ENCODE measurements at regions not wholly inside any gene's neighbourhood (a gene's known extent, or its start where the extent isn't known, plus 50 kb on each side); places are given as distances from the start of the nearest gene placed in this dataset.

DNA sequence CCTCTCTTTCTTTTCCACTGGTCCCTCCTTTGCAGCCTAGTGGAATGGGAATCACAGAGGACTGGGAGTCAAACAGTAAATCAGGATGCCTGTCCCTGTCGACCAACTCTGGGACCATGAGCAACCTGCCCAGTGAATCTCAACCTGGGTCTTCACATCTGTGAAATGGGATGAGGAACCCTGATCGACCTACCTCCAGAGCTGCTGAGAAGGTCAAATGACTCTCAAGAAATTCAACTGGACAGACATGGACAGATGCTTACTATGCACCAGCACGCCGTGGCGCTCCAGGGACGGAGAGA lies 73.3 kb upstream of the TAF1B start:
- Histone ChIP-seq H3K9ac (ENCODE audit: low read depth, low read length) (no peak overlapping the region), H3K27me3 (ENCODE audit: insufficient read depth, low read length, poor library complexity) (peaks cover 2% of the 10 kb centered on the region), H3K4me2 (ENCODE audit: insufficient read depth, low read length) (no peak overlapping the region), H2AFZ (ENCODE audit: low read depth, low read length) (no peak overlapping the region), H3K4me3 (ENCODE audit: low read depth in 1 of 2, low read length in 2 of 2) (no peak overlapping the region), H3K9me3 (ENCODE audit: insufficient read depth, low read length, severe bottlenecking) (no peaks in the 10 kb centered on the region), H3K27ac (ENCODE audit: low read length) (no peak overlapping the region), H3K79me2 (ENCODE audit: insufficient read depth, low read length) (no peaks in the 10 kb centered on the region), H3K36me3 (ENCODE audit: insufficient read depth, low read length) (no peaks in the 10 kb centered on the region), H4K20me1 (ENCODE audit: insufficient read depth, low read length) (0 out of 2 replicates have a peak, but pooled peaks cover 2% of the 10 kb centered on the region), H3K4me1 (ENCODE audit: insufficient read depth, low read length) (no peaks in the 10 kb centered on the region)
- TF ChIP-seq, protein P1, sequence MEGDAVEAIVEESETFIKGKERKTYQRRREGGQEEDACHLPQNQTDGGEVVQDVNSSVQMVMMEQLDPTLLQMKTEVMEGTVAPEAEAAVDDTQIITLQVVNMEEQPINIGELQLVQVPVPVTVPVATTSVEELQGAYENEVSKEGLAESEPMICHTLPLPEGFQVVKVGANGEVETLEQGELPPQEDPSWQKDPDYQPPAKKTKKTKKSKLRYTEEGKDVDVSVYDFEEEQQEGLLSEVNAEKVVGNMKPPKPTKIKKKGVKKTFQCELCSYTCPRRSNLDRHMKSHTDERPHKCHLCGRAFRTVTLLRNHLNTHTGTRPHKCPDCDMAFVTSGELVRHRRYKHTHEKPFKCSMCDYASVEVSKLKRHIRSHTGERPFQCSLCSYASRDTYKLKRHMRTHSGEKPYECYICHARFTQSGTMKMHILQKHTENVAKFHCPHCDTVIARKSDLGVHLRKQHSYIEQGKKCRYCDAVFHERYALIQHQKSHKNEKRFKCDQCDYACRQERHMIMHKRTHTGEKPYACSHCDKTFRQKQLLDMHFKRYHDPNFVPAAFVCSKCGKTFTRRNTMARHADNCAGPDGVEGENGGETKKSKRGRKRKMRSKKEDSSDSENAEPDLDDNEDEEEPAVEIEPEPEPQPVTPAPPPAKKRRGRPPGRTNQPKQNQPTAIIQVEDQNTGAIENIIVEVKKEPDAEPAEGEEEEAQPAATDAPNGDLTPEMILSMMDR (IDR thresholded peaks at IDR 0.05; ENCODE audit: borderline replicate concordance, extremely low read depth, low read length, poor library complexity, severe bottlenecking): no peak
- TF ChIP-seq EZH2 (IDR thresholded peaks at IDR 0.05; ENCODE audit: borderline replicate concordance, low read depth, low read length, severe bottlenecking): no peak
- DNase-seq: no peak
- ATAC-seq (ENCODE audit: insufficient read depth, low read depth): no peak

DNA sequence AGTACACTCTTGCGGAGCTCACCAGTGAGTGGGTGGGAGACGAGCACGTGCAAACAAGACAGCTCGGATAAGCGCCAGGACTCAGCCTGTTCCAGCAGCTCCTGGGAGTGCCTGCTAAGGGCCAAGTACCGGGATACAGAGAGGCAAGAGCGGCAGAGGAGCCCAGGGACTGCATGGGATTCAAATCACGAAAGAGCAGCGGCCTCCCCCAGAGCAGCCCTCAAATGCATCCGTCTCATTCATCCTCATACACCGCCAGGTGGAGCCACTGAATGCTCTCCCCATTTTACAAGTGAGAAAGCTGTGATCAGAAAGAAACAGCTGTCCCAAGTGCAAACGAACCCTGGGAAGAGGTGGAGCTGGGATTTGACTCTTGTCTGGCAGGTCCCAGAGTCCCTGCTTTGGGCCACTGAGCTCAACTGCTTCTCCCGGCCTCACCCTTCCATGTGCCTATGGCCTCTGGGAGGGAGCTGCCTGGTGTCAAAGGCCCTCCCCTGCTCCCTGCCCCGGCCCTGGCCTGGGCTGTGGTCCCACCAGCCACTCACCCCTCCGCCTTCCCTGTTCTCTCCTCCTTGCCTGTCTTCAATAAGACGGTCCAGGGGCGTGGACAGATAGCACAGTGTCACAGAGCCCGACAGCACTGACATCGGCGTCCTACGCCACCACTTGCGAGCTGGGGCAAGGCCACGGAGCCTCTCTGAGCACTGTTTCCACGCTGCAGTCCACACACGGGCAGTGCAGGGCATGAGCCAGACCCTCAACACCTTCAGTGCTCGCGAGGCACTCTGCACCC lies 72.8 kb upstream of the TAF1B start:
- H4K20me1 ChIP-seq (ENCODE audit: insufficient read depth, low read length): 0 out of 2 replicates have a peak, but pooled peaks cover 2% of the 10 kb centered on the region
- ATAC-seq (ENCODE audit: insufficient read depth, low read depth): peak; percentile 53; the same call in 2 of the 3 replicates
- H3K79me2 ChIP-seq (ENCODE audit: insufficient read depth, low read length): no peaks in the 10 kb centered on the region
- no peak overlapping the region for H3K4me2 ChIP-seq (ENCODE audit: insufficient read depth, low read length)
- no peak overlapping the region for H3K4me3 ChIP-seq (ENCODE audit: low read depth in 1 of 2, low read length in 2 of 2)
- TF ChIP-seq, protein P1 (IDR thresholded peaks at IDR 0.05; ENCODE audit: borderline replicate concordance, extremely low read depth, low read length, poor library complexity, severe bottlenecking): peak; percentile 57
- TF ChIP-seq EZH2 (IDR thresholded peaks at IDR 0.05; ENCODE audit: borderline replicate concordance, low read depth, low read length, severe bottlenecking): no peak
- no peaks in the 10 kb centered on the region for H3K9me3 ChIP-seq (ENCODE audit: insufficient read depth, low read length, severe bottlenecking)
- peaks cover 2% of the 10 kb centered on the region for H3K27me3 ChIP-seq (ENCODE audit: insufficient read depth, low read length, poor library complexity)
- no peak overlapping the region for H2AFZ ChIP-seq (ENCODE audit: low read depth, low read length)
- peak; percentile 37 for DNase-seq
- H3K9ac ChIP-seq (ENCODE audit: low read depth, low read length): no peak overlapping the region
- H3K36me3 ChIP-seq (ENCODE audit: insufficient read depth, low read length): no peaks in the 10 kb centered on the region
- no peak overlapping the region for H3K27ac ChIP-seq (ENCODE audit: low read length)
- no peaks in the 10 kb centered on the region for H3K4me1 ChIP-seq (ENCODE audit: insufficient read depth, low read length)

DNA sequence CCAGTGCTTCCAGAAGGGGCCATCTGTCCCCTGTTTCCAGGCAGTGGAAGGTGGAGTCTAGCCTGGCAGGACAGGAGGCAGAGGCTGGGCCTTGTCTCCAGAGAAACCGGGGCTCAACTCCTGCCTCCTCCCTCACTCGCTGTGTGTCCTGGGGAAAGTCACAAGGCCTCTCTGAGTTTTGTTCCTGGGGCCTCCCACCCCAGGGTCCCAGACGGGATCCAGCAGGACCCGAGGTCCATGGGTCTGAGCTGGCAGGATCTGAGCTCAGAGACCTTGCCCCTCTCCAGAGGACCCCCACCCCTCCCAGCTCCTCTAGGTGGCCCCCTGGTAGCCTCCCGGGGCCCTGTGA lies 72.2 kb upstream of the TAF1B start:
- no peak overlapping the region for H3K9ac ChIP-seq (ENCODE audit: low read depth, low read length)
- H3K4me2 ChIP-seq (ENCODE audit: insufficient read depth, low read length): no peak overlapping the region

More for the DNA sequence above, 72.2 kb upstream of the TAF1B start:
- Histone ChIP-seq H4K20me1 (ENCODE audit: insufficient read depth, low read length) (0 out of 2 replicates have a peak, but pooled peaks cover 2% of the 10 kb centered on the region), H3K4me3 (ENCODE audit: low read depth in 1 of 2, low read length in 2 of 2) (no peak overlapping the region), H3K27me3 (ENCODE audit: insufficient read depth, low read length, poor library complexity) (peaks cover 2% of the 10 kb centered on the region), H3K27ac (ENCODE audit: low read length) (no peak overlapping the region), H3K9me3 (ENCODE audit: insufficient read depth, low read length, severe bottlenecking) (no peaks in the 10 kb centered on the region), H3K4me1 (ENCODE audit: insufficient read depth, low read length) (no peaks in the 10 kb centered on the region), H2AFZ (ENCODE audit: low read depth, low read length) (no peak overlapping the region), H3K36me3 (ENCODE audit: insufficient read depth, low read length) (no peaks in the 10 kb centered on the region), H3K79me2 (ENCODE audit: insufficient read depth, low read length) (no peaks in the 10 kb centered on the region)
- no peak for DNase-seq
- ATAC-seq (ENCODE audit: insufficient read depth, low read depth): no peak
- TF ChIP-seq, protein P1 (IDR thresholded peaks at IDR 0.05; ENCODE audit: borderline replicate concordance, extremely low read depth, low read length, poor library complexity, severe bottlenecking): no peak
- no peak for TF ChIP-seq EZH2 (IDR thresholded peaks at IDR 0.05; ENCODE audit: borderline replicate concordance, low read depth, low read length, severe bottlenecking)
